ENCODE measurements at regions not wholly inside any gene's neighbourhood (a gene's known extent, or its start where the extent isn't known, plus 50 kb on each side); places are given as distances from the start of the nearest gene placed in this dataset.
A peak's percentile ranks its signal among the peaks of the same experiment; 100 is the strongest.

DNA sequence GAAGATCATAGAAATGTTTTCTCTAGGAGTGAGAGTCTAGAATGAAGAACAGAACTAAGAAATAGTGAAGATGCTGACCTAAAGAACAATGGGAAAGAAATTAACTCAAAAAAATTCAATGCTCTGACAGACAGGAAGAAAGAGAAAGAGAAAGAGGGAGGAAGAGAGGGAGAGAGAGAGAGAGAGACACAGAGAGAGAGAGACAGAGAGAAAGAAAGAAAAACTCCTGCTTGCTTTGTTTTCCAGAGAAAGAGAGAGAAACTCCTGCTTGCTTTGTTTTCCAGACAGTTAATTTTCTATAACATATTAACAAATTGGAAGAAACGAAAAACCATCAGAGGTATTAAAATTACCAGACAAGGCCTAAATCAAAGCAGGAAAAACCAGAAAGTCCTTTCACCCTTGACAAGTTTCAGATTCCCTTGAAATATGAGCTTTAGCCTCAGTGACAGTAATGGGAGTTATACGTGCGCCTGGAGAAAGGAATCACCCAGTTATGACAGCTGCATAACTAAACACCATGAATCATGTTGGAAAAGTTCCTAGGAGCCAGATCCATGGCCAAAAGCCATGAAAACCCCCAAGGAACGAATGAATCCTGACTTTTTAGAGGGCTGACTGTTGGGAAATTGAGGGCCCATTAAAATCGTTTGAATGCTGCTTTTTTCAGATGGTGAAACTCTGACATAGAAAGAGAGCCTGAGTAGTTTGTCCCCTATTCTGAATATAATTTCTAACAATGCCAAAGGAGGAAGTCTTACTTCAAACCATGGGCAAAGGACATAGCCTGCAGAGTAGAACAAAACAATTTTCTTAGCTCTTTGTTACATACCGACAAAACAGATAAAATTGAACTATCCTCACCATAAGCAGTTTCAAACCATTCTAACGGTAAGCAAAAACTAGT lies 228.6 kb upstream of the CHST9 start:
- Histone ChIP-seq H2AFZ (ENCODE audit: control insufficient read depth, low read depth, low read length) (no peak overlapping the region), H3K27me3 (replicated peaks in 1 of 2; ENCODE audit: control insufficient read depth in 2 of 2, insufficient read depth in 2 of 2, low read length in 1 of 2) (no peaks in the 10 kb centered on the region), H3K9me3 (replicated peaks; ENCODE audit: control insufficient read depth, insufficient read depth, low read length) (no peaks in the 10 kb centered on the region), H4K20me1 (ENCODE audit: control insufficient read depth, insufficient read depth) (no peaks in the 10 kb centered on the region), H3K79me2 (ENCODE audit: control insufficient read depth, insufficient read depth, low read length) (no peaks in the 10 kb centered on the region), H3K9ac (ENCODE audit: control insufficient read depth, insufficient read depth, low read length) (no peak overlapping the region), H3K4me3 (no peak overlapping the region), H3K4me1 (ENCODE audit: control insufficient read depth, insufficient read depth, low read length) (no peaks in the 10 kb centered on the region), H3K4me2 (ENCODE audit: control insufficient read depth, insufficient read depth) (no peak overlapping the region), H3K36me3 (ENCODE audit: control insufficient read depth in 2 of 2, insufficient read depth in 2 of 2, low read length in 1 of 2) (no peaks in the 10 kb centered on the region), H3K27ac (ENCODE audit: control insufficient read depth, insufficient read depth) (no peak overlapping the region)
- BruUV-seq (replicated peaks): no TSS peak
- DNase-seq (ENCODE audit: low read depth, low spot score) (no peak), FAIRE-seq (peak; percentile 49), ATAC-seq (no peak)
- ChIA-PET POLR2A (no interaction called here), SMC1A (ENCODE audit: uncharacterized antibody, unreplicated experiment) (no interaction called here), CTCF (interaction anchor here (0.5 kb wide), 1 partner anchor 602 kb away, joined by 3 read pairs; no protein-coding TSS in a partner anchor), RAD21 (ENCODE audit: unreplicated experiment) (no interaction called here)
- intact Hi-C loops (cut with micrococcal nuclease; ENCODE audit: unreplicated experiment): no loop called here
- in situ Hi-C loops (cut with MboI): no loop called here
- no peak for TF ChIP-seq ZNF622 (IDR thresholded peaks at IDR 0.05)
- TF ChIP-seq, protein P1, sequence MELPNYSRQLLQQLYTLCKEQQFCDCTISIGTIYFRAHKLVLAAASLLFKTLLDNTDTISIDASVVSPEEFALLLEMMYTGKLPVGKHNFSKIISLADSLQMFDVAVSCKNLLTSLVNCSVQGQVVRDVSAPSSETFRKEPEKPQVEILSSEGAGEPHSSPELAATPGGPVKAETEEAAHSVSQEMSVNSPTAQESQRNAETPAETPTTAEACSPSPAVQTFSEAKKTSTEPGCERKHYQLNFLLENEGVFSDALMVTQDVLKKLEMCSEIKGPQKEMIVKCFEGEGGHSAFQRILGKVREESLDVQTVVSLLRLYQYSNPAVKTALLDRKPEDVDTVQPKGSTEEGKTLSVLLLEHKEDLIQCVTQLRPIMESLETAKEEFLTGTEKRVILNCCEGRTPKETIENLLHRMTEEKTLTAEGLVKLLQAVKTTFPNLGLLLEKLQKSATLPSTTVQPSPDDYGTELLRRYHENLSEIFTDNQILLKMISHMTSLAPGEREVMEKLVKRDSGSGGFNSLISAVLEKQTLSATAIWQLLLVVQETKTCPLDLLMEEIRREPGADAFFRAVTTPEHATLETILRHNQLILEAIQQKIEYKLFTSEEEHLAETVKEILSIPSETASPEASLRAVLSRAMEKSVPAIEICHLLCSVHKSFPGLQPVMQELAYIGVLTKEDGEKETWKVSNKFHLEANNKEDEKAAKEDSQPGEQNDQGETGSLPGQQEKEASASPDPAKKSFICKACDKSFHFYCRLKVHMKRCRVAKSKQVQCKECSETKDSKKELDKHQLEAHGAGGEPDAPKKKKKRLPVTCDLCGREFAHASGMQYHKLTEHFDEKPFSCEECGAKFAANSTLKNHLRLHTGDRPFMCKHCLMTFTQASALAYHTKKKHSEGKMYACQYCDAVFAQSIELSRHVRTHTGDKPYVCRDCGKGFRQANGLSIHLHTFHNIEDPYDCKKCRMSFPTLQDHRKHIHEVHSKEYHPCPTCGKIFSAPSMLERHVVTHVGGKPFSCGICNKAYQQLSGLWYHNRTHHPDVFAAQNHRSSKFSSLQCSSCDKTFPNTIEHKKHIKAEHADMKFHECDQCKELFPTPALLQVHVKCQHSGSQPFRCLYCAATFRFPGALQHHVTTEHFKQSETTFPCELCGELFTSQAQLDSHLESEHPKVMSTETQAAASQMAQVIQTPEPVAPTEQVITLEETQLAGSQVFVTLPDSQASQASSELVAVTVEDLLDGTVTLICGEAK (IDR thresholded peaks at IDR 0.05; ENCODE audit: borderline replicate concordance): no peak
- TF ChIP-seq NR2F1 (conservative IDR thresholded peaks at IDR 0.05): no peak
- no peak for TF ChIP-seq IKZF2 (IDR thresholded peaks at IDR 0.05)
- WGBS (ENCODE audit: insufficient coverage, insufficient replicate concordance, low lambda C conversion rate, missing lambda C conversion rate): 39% methylated on average over 7 of the region's 7 CpGs

Measured in GM12878 (cell line).